C1 segment of cervical spinal cord (tissue), 14 donors: ENCODE measurements at regions not wholly inside any gene's neighbourhood (a gene's known extent, or its start where the extent isn't known, plus 50 kb on each side); places are given as distances from the start of the nearest gene placed in this dataset.
"Not testable (repeated sequence)": the region's sequence is repeated elsewhere in the genome, so short reads cannot be mapped to it uniquely, and the experiment has no call there.

Experiments used
- DNase-seq, 14 donors: peaks; one replicate each; lab custom pipeline; 2025; lab: John Stamatoyannopoulos, UW

DNA sequence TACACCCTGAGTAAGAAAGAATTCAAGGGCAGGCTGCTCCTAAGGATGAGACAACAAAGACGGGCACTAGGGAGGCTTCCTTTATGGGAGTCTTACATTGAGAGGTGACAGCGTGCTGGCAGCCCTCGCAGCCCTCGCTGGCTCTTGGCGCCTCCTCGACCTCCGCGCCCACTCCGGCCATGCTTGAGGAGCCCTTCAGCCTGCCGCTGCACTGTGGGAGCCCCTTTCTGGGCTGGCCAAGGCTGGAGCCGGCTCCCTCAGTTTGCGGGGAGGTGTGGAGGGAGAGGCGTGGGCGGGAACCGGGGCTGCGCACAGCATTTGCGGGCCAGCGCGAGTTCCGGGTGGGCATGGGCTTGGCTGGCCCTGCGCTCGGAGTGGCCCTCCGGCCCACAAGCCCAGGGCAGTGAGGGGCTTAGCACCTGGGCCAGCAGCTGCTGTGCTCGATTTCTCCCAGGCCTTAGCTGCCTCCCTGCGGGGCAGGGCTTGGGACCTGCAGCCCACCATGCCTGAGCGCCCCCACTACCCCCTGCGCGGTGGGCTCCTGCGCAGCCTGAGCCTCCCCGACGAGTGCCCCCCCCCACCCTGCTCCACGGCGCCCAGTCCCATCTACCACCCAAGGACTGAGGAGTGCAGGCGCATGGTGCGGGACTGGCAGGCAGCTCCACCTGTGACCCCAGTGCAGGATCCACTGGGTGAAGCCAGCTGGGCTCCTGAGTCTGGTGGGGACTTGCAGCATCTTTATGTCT lies 75.3 kb downstream of the BARX1 start:
- not testable (repeated sequence) for DNase-seq

DNA sequence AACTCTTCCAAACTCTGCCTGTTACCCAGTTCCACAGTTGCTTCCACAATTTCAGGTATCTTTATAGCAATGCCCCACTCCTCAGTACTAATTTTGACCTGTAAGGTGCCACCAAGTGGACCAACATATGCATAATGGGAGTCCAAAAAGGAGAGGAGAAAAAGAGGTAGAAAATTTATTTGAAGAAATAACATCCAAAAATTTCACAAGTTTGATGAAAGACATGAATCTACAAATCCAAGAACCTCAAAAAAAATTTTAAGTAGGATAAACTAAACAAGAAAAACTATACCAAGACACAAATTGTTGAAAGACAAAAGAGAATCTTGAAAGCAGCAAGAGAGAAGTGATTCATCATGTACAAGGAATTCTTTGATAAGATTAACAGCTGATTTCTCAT lies 79.8 kb downstream of the BARX1 start:
- no peak for DNase-seq

DNA sequence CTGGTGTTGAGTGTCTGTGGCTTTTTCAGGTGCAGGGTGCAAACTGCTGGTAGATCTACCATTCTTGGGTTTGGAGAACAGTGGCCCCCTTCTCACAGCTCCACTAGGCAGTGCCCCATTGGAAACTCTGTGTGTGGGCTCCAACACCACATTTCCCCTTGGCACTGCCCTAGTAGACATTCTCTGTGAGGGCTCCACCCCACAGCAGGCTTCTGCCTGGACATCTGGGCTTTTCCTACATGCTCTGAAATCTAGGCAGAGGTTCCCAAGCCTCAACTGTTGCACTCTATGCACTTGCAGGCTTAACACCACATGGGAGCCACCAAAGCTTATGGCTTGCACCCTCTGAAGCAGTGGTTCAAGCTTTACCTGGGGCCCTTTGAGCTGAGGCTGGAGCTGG lies 80.9 kb downstream of the BARX1 start:
- no peak for DNase-seq

DNA sequence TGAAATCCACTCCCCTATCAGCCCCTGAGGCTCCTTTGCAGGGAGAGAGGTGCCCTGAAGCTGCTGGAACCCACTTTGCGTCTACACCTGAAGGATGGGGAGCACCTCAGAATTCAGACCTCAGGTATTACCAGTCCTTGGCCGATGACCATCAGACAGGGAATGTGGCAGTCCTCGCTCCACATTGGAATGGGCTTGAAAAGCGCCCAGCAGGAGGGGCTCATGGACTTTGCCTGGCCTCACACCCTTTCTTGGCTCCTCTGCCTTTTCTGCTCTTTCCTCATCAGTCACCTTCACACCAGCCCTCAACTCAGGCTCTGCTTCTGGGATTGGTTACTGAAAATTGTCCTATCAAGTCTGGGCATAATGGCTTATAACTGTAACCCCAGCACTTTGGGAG lies 83.9 kb downstream of the BARX1 start:
- no peak for DNase-seq

DNA sequence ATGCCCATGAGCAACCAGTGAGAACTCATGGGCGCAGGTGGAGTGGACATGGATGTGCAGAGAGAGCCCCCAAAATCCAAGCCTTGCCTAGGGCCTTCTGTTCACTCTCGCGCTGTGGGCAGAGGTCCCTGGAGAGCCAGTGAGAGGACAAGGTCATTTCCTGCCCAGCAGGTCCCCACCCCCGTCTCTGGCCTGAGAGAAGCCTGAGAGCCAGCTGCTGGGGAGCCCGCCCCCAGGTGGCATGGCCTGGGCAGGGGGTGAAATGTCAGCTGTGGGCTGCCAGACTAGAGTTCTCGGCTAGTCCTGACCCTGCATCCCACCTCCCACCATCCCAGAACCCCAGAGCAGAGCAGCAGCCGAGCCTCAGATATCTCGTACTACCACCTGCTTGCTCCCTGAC lies 85.3 kb downstream of the BARX1 start:
- no peak for DNase-seq

GRCh38 chr9:93869088-93869487 lies 86.1 kb downstream of the BARX1 start:
- DNase-seq, result no peak

- no peak for DNase-seq
Observed at GRCh38 chr9:93865716-93866115, 89.4 kb downstream of the BARX1 start.

- DNase-seq, result no peak
Observed at GRCh38 chr9:93865245-93865644, 89.9 kb downstream of the BARX1 start.

DNA sequence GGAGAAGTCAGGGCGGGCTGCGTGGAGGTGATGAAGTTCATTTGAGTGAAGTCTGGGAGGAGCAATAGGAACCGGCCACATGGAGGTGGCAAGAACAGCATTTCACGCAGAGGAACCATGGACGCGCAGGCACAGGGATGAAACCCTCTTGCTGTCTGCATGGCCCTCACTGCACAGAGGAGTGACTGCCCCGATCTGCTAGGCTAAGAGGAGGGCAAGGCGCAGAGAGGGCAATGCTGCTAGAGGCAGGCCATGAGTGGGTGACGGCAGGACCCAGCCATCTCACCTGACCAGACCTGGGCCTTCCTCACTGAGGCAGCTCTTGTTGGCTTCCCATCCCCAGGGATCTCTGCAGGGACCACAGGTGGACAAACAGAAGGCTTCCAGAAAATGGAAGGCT lies 90.3 kb downstream of the BARX1 start:
- no peak for DNase-seq

DNA sequence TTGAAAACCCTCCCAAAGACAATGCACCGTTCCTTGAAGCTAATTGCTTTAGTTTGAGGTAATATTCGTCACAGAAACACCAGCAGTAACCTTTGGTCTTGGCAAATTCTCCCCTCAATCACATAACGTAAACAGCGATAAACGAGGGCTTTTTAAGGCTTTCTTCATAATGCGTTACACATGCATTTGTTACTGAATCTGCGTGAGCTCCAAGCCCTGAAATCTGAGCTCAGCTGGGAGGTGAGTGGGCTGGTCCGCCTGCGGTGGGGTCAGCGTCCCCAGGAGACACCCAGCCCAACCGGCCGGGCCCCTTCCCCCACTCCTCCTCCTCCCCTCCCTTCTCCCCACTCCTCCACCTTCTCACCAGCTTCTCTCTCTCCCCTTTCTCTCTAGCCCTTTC lies 91.1 kb downstream of the BARX1 start:
- no peak for DNase-seq

- no peak for DNase-seq
Observed at GRCh38 chr9:93862877-93863545, 92.1 kb downstream of the BARX1 start.

- DNase-seq, result no peak
Observed at GRCh38 chr9:93861736-93862358, 93.3 kb downstream of the BARX1 start.

GRCh38 chr9:93860694-93861658 lies 94.2 kb downstream of the BARX1 start:
- no peak for DNase-seq

- DNase-seq, result no peak
Observed at GRCh38 chr9:93859431-93860215, 95.5 kb downstream of the BARX1 start.

- DNase-seq, result no peak
Observed at GRCh38 chr9:93857528-93857927, 97.6 kb downstream of the BARX1 start.

- DNase-seq, result no peak
Observed at GRCh38 chr9:93852728-93853127, 102.4 kb downstream of the BARX1 start.

- no peak for DNase-seq
Observed at GRCh38 chr9:93846349-93846748, 108.8 kb downstream of the BARX1 start.

- no peak for DNase-seq
Observed at GRCh38 chr9:93843396-93843795, 111.8 kb downstream of the BARX1 start.

DNA sequence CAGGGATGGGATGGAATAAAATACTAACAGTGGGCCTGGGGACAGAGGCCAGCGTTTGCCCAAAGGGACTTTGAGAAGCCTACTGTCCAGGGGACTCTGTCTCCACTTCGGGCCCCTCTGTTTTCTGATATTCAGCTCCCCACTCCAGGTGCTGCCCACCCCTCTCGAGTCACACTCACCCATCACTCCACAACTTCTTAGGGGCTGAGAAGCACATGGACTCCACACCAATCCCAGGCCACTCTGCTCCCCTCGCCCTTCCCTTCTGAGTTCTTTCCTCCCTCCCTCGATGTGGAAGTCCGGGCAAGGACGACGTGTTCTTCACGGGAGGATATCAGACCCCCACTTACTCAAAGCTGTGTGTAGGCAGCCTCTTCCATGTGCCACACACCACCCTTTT lies 124.5 kb downstream of the BARX1 start:
- DNase-seq, result no peak

DNA sequence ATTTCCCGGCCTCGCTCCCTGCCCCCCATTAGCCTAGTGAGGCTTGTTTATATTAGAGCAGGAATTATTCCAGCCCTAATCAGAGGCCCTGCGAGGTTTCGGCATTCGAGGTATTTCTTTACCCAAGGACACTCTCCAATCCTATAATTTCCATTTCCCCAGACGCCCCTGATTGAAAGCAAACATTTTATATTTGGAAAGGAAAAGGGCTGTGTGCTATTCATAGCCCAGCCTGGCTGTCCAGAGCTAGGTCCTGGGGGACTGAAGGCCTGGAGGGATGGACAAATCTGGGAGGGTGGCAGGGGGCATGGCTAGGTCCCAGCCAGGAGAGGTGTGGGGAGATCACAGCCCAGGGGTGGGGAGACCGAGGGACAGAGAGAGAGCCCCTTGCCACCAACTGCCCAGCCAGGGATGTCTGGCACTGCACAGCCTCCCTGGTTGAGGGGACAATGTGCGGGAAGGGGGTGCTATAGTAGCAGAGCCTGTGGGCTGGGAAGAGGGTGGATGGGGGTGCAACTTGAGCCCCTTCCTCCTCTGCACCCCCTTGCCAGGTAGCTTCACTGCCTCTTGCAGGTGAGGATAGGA lies 125.1 kb downstream of the BARX1 start:
- DNase-seq, result no peak
